HG02970 (cell line): ENCODE measurements at regions not wholly inside any gene's neighbourhood (a gene's known extent, or its start where the extent isn't known, plus 50 kb on each side); places are given as distances from the start of the nearest gene placed in this dataset.

ENCODE experiments used
- ATAC-seq: cut with Tn5 transposase; IDR thresholded peaks from one replicate; pipeline ENCODE4 v1.9.1; 2021; ENCODE audit warnings: mild to moderate bottlenecking, moderate library complexity, moderate number of reproducible peaks; ENCODE audit not compliant: unreplicated experiment, low FRiP score

- ATAC-seq = no peak
Measured at GRCh38 chr9:86766912-86767311, 180.4 kb downstream of the GAS1 start.

GRCh38 chr9:86766511-86766910, 180.8 kb downstream of the GAS1 start:
- ATAC-seq = no peak

- ATAC-seq = no peak
Measured at GRCh38 chr9:86765746-86766430, 181.4 kb downstream of the GAS1 start.

DNA sequence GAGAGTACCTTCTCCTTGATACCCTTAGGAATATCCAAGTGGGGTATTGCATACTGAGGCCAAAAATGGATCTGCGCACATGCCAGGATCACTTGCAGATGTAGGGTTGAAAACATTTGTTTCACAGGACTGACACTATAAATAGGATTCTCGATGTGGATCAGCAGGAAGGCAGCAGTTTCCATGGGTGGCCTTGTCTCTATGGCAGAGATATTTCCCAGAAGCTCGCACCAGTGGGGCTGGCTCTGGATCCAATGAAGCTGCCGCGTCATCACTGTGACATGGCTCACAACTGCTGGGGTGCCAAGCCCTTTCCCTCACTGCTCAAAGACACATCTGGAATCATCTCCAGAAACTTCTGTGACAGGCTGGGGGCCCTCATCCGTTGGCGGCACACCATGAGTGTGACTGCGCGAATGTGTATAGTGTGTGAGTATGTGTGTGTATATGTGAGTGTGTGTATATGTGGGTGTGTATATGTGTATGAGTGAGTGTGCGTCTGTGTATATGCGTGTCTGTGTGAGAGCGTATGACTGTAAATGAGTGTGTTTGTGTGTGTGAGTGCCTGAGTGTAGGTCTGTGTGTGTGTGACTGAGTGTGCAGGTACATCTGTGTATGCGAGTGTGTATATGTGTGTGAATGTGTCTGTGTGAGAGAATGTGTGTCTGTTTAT, 182.5 kb downstream of the GAS1 start:
- ATAC-seq = no peak

GRCh38 chr9:86764221-86764624, 183.1 kb downstream of the GAS1 start:
- no peak for ATAC-seq

DNA sequence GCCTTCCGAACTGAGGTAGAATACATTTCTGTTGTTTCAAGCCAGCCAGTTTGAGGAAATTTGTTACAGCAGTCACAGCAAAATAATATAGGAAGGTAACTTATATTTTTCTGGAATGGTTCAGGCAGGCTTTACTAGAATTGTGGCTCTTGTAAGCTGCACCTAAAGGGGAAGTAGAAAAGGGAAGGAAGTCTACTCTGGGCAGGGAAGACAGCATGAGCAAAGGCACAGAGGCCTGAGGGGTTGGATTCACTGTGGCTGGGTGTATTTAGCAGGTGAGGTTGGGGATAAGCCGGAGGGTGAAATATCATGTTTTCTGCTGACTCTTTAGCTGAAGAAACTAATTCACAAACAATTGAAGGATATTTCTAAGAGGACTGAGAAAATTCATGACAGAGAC, 183.5 kb downstream of the GAS1 start:
- ATAC-seq = no peak

DNA sequence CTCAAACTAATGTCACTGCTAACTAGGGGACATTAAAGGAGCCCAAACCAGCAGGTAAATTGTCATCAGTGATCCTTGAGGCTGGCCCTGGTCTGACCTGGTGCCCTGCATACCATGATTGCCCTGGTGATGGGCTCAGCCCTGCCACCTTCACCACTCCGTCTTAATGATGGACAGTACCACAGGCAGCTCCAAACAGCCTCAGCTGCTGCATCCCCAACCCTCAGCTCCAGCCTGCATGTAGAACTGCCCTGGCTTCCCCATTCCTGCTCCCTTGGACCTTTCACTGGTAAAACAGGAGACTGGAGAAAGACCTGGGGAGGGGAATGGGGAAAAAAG, 190.0 kb downstream of the GAS1 start:
- no peak for ATAC-seq

DNA sequence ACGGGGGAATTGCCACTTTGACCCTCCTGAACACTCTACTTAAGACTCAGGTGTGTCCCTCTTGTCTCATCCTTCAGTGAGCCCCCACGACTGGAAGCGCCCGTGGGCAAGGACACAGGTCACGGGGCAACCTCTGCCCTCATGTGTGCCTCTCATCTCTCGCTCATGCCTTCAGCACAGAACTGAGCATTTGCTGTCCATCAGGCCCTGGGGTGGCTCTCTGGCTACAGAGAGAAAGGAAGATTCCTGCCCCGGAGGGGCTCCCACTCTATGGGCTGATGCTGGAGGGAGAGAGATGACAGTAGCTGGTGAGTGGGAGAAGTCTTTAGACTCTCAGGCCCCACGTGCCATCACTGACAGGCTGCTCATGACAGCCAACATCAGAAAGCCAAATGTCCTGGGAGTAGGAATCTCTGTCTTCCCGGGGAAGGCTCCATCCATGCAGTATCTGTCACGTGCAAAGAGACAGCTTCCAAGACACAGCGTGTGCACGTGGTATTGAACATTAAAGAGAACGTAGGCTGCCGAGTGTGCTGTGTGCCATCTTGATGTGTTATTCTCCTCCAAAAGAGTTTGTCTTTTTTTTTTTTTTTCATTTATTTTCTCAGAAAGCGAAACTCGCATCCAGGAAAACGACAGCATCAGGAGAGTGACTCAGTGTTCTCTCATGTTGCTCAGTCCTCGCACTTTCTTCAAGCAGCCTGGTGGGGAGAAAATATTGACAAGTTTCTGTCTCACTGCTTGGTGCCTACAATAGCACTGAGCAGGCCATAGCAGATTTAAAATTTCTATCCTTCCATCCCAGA, 190.5 kb downstream of the GAS1 start:
- no peak for ATAC-seq

DNA sequence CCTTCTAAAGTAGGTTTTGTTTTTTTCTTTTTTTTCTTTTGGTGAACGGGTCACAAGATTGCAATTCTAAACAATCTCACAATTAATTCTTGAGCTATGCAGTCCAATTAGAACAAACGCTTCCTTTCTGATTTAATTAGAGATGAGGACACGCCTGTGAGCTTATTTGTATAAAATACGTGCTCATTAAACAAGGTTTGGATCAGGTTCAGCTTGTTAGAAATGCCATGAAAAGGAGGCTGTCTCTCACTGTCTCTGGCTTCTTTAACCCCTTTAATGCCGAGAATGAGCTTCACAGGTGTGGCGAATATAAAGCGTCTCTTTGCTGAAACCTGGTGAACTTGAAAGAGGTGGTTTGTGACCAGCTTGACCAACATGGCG, 191.8 kb downstream of the GAS1 start:
- no peak for ATAC-seq

GRCh38 chr9:86754581-86755560, 192.4 kb downstream of the GAS1 start:
- ATAC-seq = no peak

DNA sequence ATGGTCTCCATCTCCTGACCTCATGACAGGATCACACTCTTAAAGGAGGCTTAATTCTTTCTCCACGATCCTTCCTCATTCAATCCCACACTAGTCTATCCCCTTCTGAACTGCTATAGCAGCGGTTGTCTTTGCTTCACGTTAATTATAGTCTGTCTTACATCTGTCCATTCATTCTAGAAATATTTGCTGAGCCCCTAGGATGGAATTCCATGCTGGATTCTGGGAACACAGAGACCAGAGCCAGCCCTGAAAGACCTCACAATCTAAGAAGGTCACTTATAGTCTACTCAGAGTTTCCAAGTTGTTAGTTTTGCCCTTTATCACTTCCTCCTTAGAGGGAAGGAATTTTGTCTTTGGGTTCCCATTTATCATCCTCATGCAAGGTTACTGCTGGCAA, 193.5 kb downstream of the GAS1 start:
- no peak for ATAC-seq

GRCh38 chr9:86752733-86753132, 194.6 kb downstream of the GAS1 start:
- ATAC-seq = no peak

DNA sequence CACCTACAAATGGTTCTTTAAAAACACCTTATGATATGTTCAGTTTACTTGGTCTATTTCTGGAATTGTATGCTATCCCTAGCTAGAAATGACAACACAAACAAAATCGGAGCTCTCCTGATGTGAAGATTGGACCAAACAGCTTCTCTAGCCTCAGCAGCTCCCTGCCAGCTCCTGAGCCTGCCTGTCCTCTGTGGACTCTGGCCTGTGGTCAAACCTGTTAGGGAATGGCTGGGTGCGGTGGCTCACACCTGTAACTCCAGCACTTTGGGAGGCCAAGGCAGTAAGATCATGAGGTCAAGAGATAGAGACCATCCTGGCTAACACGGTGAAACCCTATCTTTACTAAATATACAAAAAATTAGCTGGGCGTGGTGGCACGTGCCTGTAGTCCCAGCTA, 195.3 kb downstream of the GAS1 start:
- ATAC-seq = no peak

- no peak for ATAC-seq
Measured at GRCh38 chr9:86751207-86751606, 196.1 kb downstream of the GAS1 start.

GRCh38 chr9:86749894-86750255, 197.4 kb downstream of the GAS1 start:
- ATAC-seq = no peak

DNA sequence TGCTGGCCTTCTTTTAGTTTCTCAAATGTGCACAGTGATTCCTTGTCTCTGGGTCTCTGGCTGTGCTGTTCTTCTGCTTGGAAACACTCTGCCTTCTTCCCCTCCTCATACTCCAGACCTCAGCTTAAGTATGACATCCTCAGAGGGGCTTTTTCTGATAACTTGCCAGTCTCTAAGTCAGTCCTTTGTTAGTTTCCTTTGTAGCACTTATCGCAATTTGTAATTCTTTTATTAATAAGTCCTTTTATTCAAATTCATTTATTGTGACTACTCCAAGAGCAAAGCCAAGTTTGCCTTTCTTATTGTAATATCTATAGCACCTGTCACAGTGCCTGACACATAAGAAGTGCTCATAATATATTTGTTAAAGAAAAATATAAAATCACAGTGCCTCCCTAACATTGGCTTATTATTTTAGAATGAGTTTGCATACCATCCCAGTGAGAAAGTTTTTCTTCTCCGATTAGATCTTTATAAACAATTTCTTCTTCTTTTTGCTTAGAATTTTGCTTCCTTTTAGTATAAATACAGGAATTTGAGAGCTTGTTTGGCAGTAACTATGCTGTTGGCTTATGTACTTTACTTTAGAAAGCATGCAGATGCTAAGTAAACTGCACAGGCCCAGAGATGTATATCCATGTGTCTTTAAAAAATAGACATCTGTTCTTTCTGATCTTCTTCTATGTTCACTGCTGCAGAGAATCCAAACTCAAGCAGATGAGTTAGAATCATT, 198.0 kb downstream of the GAS1 start:
- ATAC-seq = no peak

- no peak for ATAC-seq
Measured at GRCh38 chr9:86747711-86748110, 199.6 kb downstream of the GAS1 start.

- ATAC-seq = no peak
Measured at GRCh38 chr9:86741311-86742208, 205.7 kb downstream of the GAS1 start.
